ENCODE measurements at regions not wholly inside any gene's neighbourhood (a gene's known extent, or its start where the extent isn't known, plus 50 kb on each side); places are given as distances from the start of the nearest gene placed in this dataset.

- peaks cover 4% of the 10 kb centered on the region for H3K9me3 Mint-ChIP-seq (ENCODE audit: unreplicated experiment)
Measured at GRCh38 chr15:46151786-46152185, 517.0 kb downstream of the SQOR start.

GRCh38 chr15:46166750-46167149 is 531.9 kb downstream of the SQOR start:
- Mint-ChIP-seq H3K9me3 (ENCODE audit: unreplicated experiment) (no peaks in the 10 kb centered on the region), H3K36me3 (ENCODE audit: low read depth, unreplicated experiment) (no peaks in the 10 kb centered on the region), H3K27me3 (ENCODE audit: unreplicated experiment) (no peaks in the 10 kb centered on the region), H3K4me1 (ENCODE audit: unreplicated experiment) (no peaks in the 10 kb centered on the region), H3K27ac (ENCODE audit: unreplicated experiment) (no peak overlapping the region), H3K4me3 (ENCODE audit: unreplicated experiment) (no peak overlapping the region)
- TF ChIP-seq, protein P1, sequence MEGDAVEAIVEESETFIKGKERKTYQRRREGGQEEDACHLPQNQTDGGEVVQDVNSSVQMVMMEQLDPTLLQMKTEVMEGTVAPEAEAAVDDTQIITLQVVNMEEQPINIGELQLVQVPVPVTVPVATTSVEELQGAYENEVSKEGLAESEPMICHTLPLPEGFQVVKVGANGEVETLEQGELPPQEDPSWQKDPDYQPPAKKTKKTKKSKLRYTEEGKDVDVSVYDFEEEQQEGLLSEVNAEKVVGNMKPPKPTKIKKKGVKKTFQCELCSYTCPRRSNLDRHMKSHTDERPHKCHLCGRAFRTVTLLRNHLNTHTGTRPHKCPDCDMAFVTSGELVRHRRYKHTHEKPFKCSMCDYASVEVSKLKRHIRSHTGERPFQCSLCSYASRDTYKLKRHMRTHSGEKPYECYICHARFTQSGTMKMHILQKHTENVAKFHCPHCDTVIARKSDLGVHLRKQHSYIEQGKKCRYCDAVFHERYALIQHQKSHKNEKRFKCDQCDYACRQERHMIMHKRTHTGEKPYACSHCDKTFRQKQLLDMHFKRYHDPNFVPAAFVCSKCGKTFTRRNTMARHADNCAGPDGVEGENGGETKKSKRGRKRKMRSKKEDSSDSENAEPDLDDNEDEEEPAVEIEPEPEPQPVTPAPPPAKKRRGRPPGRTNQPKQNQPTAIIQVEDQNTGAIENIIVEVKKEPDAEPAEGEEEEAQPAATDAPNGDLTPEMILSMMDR (IDR thresholded peaks at IDR 0.05; ENCODE audit: unreplicated experiment) = no peak
- DNase-seq (ENCODE audit: low spot score) = no peak

More at GRCh38 chr15:46151786-46152185, 517.0 kb downstream of the SQOR start:
- Mint-ChIP-seq H3K4me3 (ENCODE audit: unreplicated experiment) (no peak overlapping the region), H3K27ac (ENCODE audit: unreplicated experiment) (no peak overlapping the region), H3K27me3 (ENCODE audit: unreplicated experiment) (no peaks in the 10 kb centered on the region), H3K4me1 (ENCODE audit: unreplicated experiment) (no peaks in the 10 kb centered on the region), H3K36me3 (ENCODE audit: low read depth, unreplicated experiment) (no peaks in the 10 kb centered on the region)
- TF ChIP-seq, protein P1 (IDR thresholded peaks at IDR 0.05; ENCODE audit: unreplicated experiment) = no peak
- DNase-seq (ENCODE audit: low spot score) = no peak

DNA sequence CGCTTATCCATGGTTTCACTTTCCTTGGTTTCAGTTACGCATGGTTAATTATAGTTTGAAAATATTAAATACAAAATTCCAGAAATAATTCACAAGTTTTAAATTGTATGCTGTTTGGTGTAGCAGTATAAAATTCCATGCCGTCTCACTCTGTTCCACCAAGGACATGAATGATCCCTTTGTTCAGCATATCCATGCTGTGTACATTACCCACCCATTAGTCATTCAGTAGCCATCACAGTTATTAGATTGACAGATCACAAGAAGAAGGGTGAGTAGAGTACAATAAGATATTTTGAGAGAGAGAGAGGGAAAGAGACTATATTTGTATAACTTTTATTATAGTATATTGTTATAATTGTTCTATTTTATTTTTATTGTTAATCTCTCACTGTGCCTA is 535.5 kb downstream of the SQOR start:
- Mint-ChIP-seq H3K4me1 (ENCODE audit: unreplicated experiment) (no peaks in the 10 kb centered on the region), H3K4me3 (ENCODE audit: unreplicated experiment) (no peak overlapping the region), H3K36me3 (ENCODE audit: low read depth, unreplicated experiment) (no peaks in the 10 kb centered on the region), H3K27me3 (ENCODE audit: unreplicated experiment) (no peaks in the 10 kb centered on the region), H3K9me3 (ENCODE audit: unreplicated experiment) (no peaks in the 10 kb centered on the region), H3K27ac (ENCODE audit: unreplicated experiment) (no peak overlapping the region)
- TF ChIP-seq, protein P1 (IDR thresholded peaks at IDR 0.05; ENCODE audit: unreplicated experiment) = no peak
- DNase-seq (ENCODE audit: low spot score) = no peak

GRCh38 chr15:46174122-46174521 is 539.3 kb downstream of the SQOR start:
- Mint-ChIP-seq H3K4me3 (ENCODE audit: unreplicated experiment) (no peak overlapping the region), H3K4me1 (ENCODE audit: unreplicated experiment) (no peaks in the 10 kb centered on the region), H3K9me3 (ENCODE audit: unreplicated experiment) (no peaks in the 10 kb centered on the region), H3K27me3 (ENCODE audit: unreplicated experiment) (no peaks in the 10 kb centered on the region), H3K36me3 (ENCODE audit: low read depth, unreplicated experiment) (no peaks in the 10 kb centered on the region), H3K27ac (ENCODE audit: unreplicated experiment) (no peak overlapping the region)
- DNase-seq (ENCODE audit: low spot score) = no peak
- TF ChIP-seq, protein P1 (IDR thresholded peaks at IDR 0.05; ENCODE audit: unreplicated experiment) = no peak

- no peak for DNase-seq (ENCODE audit: low spot score)
- Mint-ChIP-seq H3K36me3 (ENCODE audit: low read depth, unreplicated experiment) (no peaks in the 10 kb centered on the region), H3K9me3 (ENCODE audit: unreplicated experiment) (no peaks in the 10 kb centered on the region), H3K27ac (ENCODE audit: unreplicated experiment) (no peak overlapping the region), H3K4me3 (ENCODE audit: unreplicated experiment) (no peak overlapping the region), H3K4me1 (ENCODE audit: unreplicated experiment) (no peaks in the 10 kb centered on the region), H3K27me3 (ENCODE audit: unreplicated experiment) (no peaks in the 10 kb centered on the region)
- TF ChIP-seq, protein P1 (IDR thresholded peaks at IDR 0.05; ENCODE audit: unreplicated experiment) = no peak
Measured at GRCh38 chr15:46177219-46177618, 542.4 kb downstream of the SQOR start.

All from endothelial cell (in vitro differentiated cells).